Loucy (cell line): ENCODE measurements at regions not wholly inside any gene's neighbourhood (a gene's known extent, or its start where the extent isn't known, plus 50 kb on each side); places are given as distances from the start of the nearest gene placed in this dataset.

ENCODE experiments used
- CTCF ChIP-seq: fragments of 200-600 bp; sonication (generic); conservative IDR thresholded peaks from 2 replicates; pipeline ENCODE4 v1.5.1; 2014; ENCODE audit warnings: mild to moderate bottlenecking, antibody characterized with exemption, low read length
- EZH2phosphoT487 ChIP-seq: fragments of 200-600 bp; IDR thresholded peaks from 2 replicates; pipeline ENCODE4 v1.6.1; 2018; ENCODE audit warnings: antibody characterized with exemption, mild to moderate bottlenecking, moderate library complexity, borderline replicate concordance

GRCh38 chr2:18247282-18248110 lies 313.0 kb downstream of the RDH14 start:
- TF ChIP-seq CTCF (no peak), EZH2phosphoT487 (no peak)
